COLO668 (cell line): ENCODE measurements at regions not wholly inside any gene's neighbourhood (a gene's known extent, or its start where the extent isn't known, plus 50 kb on each side); places are given as distances from the start of the nearest gene placed in this dataset.

Experiments used
- DNase-seq: peaks from one replicate; lab custom pipeline; 2025; ENCODE audit not compliant: unreplicated experiment; lab: John Stamatoyannopoulos, UW

GRCh38 chr20:40591119-40591518, 97.9 kb downstream of the MAFB start:
- no peak for DNase-seq

DNA sequence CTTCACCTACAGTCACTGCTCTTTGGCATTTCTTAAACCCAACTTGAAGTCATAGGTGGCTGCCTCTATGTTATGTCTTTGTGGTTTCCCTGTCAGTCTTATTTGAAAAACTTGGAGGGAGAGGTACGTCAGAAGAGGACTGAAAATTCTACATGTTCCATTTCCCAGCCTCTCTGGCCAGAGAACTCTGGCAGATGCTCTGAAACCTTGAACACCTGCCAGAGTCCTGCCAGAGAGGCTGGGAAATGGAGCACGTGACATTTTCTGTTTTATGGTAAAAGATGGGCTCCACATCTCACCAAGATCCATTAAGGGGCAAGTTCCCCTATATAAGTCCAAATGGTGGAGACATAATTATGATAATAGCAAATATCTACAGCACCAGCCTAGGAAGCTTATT, 99.5 kb downstream of the MAFB start:
- no peak for DNase-seq

DNA sequence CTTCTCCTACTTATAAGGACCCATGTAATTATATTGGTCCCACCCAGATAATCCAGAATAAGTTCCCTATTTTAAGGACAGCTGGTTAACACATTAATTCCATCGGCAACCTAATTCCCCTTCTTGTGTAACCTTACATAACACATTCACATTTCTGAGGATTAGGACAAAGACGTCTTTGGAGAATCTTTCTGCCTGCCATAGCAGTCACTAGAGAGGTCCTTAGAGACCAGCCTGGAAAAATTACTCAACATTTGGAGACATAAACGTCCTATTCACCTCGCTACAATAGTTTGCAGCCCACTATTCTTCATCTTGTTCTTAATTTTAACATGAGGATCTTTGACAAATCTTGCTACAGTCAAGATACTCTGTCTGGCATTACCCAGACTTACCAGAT, 100.1 kb downstream of the MAFB start:
- DNase-seq: no peak

DNA sequence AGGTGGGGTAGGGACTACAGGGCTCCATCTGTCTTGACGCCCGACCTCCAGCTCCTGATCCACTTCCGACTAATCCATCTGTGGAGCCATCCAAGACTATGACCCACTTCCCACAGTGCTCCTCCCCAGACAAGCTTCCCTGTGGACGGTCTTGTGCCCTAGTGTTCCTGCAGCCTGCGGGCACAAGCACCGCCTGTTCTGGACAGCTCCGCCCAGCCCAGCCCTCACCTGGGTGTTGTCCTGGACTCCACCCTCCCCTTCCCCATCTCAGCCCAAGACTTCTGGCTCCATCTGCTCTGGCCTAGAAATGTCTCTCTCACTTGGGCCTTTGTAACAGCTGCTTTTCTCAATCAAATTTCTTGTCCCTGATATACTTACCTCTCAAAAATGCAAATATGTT, 102.0 kb downstream of the MAFB start:
- DNase-seq: no peak

- DNase-seq: no peak
Observed at GRCh38 chr20:40584130-40584809, 104.8 kb downstream of the MAFB start.

DNA sequence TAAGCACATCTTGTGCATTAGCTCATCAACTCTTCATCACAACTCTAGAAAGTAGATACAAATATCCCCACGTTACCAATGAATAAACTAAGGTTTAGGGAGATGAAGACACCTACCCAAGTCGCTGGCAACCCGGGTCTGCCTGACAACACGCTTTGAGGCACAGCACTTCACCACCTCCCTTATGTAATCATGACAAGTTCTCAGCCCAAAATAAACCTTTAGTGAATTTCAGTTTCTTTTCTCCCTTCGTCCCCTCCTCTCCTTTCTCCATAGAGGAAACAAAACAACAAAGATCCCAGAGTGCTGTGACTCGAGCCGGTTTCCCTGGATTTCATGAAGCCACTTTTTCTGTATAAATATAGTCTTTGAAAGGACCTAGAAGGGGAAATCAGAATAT, 105.4 kb downstream of the MAFB start:
- no peak for DNase-seq

DNA sequence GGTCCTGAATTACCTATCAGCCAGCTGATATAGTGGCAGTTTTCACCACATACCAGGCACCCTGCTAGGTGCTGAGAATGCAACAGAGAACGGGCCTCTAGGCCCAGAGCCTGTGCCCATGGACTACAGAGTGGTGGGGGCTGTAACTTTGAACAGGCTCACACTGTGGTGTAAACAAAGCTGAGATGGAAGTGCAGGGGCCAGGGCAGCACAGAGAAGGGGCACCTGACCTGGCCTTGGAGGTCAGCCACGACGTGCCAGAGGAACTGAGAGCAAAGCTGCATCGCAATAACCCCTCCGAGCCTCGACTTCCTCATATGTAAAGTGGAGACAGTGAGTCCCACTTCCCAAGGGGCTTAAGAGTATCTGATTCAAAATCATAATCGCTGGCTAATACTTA, 105.8 kb downstream of the MAFB start:
- DNase-seq: no peak

DNA sequence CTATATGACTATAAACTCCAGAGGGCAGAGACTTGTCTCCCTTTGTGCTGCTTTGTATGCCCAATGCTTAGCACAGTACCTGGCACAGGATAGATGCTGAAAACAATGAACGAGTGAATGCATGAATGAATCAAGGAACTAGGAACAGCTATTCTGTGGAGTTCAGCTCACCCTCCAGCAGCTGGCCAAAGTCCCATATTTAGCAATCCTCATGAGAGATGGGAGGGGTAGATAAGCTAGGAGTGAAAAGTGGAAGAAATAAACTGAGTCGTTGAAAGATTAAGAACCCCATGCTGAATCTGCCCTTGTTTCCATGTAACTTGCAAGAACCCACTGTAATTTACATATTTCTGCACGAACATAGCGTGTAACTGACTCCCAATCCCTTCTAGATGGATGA, 106.5 kb downstream of the MAFB start:
- no peak for DNase-seq

GRCh38 chr20:40579701-40580100, 109.3 kb downstream of the MAFB start:
- DNase-seq: no peak

GRCh38 chr20:40578961-40579360, 110.1 kb downstream of the MAFB start:
- no peak for DNase-seq

DNA sequence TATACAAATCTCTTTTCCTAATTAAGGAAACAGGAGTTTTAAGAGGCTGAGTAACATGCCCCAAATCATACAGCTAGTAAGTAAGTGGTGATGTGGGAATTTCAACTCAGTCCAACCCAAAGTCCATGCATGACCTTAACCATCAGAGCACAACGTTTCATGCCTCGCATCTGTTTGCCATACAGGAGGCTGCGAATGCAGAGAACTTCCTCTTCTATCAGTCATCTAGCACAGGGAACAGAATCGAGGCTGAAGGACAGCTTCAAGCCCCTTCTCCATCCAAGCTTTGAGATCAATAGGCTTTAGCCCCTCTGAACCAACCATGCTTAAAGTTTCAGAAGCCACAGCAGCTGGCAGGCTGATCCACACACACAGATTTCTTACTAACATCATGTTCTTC, 113.2 kb downstream of the MAFB start:
- DNase-seq: no peak

DNA sequence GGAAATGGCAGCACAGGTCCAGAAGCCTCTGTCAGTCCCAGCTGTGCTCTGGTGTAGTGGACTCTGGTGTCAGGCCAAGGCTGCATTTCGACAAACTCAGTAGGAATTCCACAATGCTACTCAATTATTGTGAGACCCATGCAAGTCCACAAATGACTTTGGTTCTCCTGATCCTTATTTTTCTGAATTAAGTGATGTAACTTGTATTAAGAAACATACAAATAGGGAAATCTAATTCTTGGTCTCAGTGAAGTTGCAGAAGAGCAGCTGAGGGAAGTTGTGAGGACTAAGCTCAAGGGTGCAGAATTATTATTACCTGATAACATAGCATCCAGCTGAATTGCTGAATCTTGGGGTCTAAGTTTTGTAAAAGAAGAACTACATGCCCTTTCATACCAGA, 116.8 kb downstream of the MAFB start:
- DNase-seq: no peak

DNA sequence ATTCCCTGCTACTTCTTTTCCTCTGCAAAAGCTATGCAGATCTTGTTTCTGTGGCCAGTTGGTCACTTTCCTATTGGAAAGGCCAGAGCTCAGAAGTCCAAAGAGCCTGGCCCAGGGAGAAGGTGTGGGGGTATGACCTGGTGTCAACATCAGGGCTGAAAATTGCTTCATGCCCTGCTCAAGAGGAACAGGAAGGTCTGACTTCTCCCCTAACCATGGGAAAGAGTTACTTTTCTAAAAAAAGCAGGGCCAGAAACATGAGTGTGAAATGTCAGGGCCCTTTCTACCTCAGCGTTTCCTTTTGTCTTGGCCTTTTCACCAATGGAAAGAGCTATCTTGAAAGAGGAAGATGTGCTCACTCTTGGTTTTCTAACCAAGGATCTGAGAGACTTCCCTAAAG, 117.4 kb downstream of the MAFB start:
- DNase-seq: no peak

GRCh38 chr20:40568200-40568599, 120.8 kb downstream of the MAFB start:
- no peak for DNase-seq

DNA sequence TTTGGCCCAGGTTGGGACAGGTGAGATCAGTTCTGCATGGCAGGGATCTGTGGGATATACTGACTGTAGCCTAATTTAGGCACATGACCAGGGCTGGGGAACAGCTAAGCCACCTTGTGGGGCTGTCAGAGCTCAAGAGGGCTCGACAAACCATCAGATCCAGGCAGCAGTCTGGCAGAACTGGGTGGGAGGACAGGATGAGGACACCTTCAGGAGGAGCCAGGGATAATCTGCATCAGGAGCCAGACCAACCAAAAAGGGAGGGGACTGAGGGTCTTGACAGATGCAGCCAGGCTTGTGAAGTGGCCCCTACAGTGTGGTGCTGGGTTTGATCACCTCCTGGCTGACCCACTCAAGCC, 123.4 kb downstream of the MAFB start:
- DNase-seq: no peak

- DNase-seq: no peak
Observed at GRCh38 chr20:40565001-40565681, 123.9 kb downstream of the MAFB start.

DNA sequence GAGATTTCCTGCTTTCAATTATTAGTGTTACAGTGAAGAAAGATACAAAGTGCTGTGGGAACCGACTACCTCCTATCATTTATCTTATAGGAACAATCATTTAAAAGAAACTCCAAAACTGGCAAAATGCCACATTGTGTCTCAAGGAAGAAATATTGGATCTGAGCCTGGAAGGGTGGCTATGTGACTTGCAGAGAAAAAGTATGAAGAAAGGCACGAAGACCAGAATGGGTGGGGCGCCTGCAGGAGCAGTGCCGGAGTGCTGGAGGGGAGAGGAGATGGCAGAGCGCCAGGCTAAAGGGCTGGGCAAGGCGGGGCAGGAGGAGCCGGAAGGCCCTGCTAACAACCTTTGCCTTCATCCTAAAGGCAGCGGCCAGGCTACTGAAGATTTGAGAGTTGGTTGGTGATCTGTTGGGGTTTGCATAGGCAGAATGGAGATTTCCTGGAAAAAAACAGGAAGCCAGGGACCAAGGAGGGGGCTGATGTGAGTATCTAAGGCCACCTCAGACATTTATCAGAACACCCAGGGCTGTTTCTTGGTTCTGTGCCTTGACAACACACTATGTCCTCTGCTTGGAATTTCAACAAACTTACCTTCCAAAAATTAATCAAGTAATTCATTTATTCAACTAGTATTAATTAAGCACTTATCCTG, 125.6 kb downstream of the MAFB start:
- DNase-seq: no peak

GRCh38 chr20:40562031-40562430, 127.0 kb downstream of the MAFB start:
- DNase-seq: no peak

- DNase-seq: no peak
Observed at GRCh38 chr20:40561187-40561586, 127.8 kb downstream of the MAFB start.

DNA sequence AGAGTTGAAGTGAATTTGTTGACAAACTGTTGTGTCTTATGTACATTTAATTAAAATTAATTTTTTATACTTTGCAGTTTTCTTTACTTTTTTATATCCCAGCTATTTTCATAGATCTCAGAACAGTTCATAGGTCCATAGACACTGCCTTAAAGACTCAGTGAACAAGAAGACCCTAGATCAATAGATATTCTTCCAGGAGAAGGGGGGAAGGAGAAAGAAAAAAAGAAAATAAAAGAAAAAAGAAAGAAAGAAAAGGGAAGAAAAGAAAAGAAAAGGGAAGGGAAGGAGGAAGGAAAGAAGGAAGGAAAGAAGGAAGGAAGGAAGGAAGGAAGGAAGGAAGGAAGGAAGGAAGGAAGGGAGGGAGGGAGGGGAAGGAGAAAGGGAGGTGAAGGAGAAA, 130.8 kb downstream of the MAFB start:
- no peak for DNase-seq

DNA sequence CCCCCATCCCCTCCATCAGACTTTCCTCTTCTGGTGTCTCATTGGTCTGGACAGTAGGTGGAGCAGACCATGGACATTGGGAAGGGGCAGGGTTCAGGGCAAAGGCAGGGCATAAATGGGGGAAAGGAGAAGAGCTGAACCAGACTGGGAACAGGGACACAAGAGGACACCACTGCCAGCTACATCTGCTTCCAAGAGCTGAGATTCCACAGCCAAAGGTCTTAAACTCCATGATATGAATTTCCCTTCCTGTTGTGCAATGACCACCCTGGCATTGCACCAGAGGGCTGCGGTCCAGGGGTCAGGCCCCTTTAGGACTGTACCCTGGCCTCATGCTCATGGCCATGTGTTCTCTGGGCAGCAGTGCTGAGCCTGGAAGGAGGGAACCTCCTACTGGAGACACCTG, 137.9 kb downstream of the MAFB start:
- no peak for DNase-seq

DNA sequence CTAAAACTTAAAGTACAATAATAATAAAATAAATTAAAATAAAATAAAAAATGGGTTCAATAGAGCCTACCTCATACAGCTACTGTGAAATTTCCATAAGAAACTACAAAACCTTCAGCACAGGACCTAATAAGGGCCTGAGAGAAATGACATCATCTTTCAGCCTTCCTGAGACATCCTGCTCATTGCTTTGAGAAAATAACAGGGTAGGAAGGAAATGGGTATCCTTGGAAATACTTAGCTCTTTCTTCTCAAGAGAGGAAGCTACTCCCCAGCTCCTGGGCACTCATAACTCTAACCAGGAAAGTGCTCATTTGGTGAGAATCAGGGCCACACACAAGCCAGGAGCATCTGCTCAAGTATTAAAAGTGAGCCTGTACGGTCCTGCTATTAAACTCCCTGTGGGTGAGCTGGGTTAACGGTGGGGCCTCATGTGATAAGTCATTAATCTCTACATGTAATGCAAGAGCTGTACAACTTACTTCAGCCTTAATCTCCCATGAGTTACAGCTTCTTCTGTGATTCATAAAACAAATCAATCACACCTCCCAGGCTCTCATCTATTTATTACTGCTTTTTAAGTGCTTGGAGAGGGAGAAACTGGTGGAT, 141.4 kb downstream of the MAFB start:
- no peak for DNase-seq
